ENCODE measurements at regions not wholly inside any gene's neighbourhood (a gene's known extent, or its start where the extent isn't known, plus 50 kb on each side); places are given as distances from the start of the nearest gene placed in this dataset.

DNA sequence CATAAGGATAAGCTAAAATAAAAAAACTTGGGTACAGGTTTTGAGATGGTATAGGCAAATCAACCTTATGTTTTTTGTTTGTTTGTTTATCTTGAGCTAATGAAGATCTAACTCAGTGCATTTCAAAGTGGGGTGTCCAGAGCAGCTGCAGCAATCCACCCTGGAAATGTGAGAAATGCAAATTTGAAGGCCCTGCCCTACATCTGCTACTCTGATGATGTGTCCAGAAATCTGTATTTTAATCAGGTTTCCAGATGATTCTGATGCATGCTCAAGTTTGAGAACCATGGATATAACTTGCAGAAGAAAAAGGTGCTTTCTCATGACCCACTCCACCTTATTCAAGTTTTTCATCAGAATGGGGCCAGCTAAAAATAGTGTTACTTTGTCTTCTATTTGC lies 467.0 kb downstream of the NTRK2 start:
- dilution Hi-C loops (cut with HindIII; ENCODE audit: low sequenced_read_pairs, unreplicated experiment) = no loop called here

More for the DNA sequence above, 467.0 kb downstream of the NTRK2 start:
- Histone ChIP-seq H4K8ac (ENCODE audit: low read depth in 2 of 2, low read length in 2 of 2) (no peak overlapping the region), H3K4me3 (ENCODE audit: insufficient read depth, low read depth, low read length) (no peak overlapping the region), H3K79me1 (ENCODE audit: low read depth in 1 of 2, low read length in 2 of 2) (no peaks in the 10 kb centered on the region), H4K91ac (ENCODE audit: insufficient read depth, low read depth, low read length) (no peak overlapping the region), H3K9me1 (ENCODE audit: insufficient read depth, low read length) (no peaks in the 10 kb centered on the region), H3K4me1 (ENCODE audit: control insufficient read depth, insufficient read depth, low read length) (no peaks in the 10 kb centered on the region), H3K4ac (ENCODE audit: low read depth, low read length) (no peak overlapping the region), H2AK9ac (replicated peaks; ENCODE audit: low read depth, low read length, poor library complexity) (no peak overlapping the region), H2BK15ac (ENCODE audit: low read depth, low read length) (no peak overlapping the region), H3K9me3 (ENCODE audit: control insufficient read depth, insufficient read depth, low read length) (peaks cover 8% of the 10 kb centered on the region), H3K9ac (ENCODE audit: low read depth, low read length) (no peak overlapping the region), H2AK5ac (ENCODE audit: low read depth, low read length) (no peak overlapping the region), H3K27ac (ENCODE audit: insufficient read depth, low read length) (no peak overlapping the region), H3K23ac (ENCODE audit: low read depth, low read length) (no peak overlapping the region), H3K14ac (replicated peaks; ENCODE audit: low read depth, low read length) (no peak overlapping the region), H4K20me1 (ENCODE audit: insufficient read depth, low read length) (no peaks in the 10 kb centered on the region), H3K36me3 (ENCODE audit: control insufficient read depth, insufficient read depth, low read length) (no peaks in the 10 kb centered on the region), H2BK5ac (ENCODE audit: low read depth, low read length, poor library complexity, severe bottlenecking) (no peak overlapping the region), H2AFZ (replicated peaks; ENCODE audit: low read length, poor library complexity) (no peak overlapping the region), H4K5ac (ENCODE audit: low read depth, low read length) (no peak overlapping the region), H3K4me2 (ENCODE audit: low read depth, low read length) (no peak overlapping the region), H3K27me3 (ENCODE audit: control insufficient read depth, insufficient read depth, low read length) (no peaks in the 10 kb centered on the region), H3K56ac (ENCODE audit: extremely low read depth, insufficient read depth, low read length) (no peak overlapping the region), H2BK20ac (ENCODE audit: low read depth, low read length) (no peak overlapping the region), H2BK120ac (ENCODE audit: low read depth, low read length) (no peak overlapping the region), H3K18ac (ENCODE audit: low read depth, low read length) (no peak overlapping the region)
- ChIA-PET POLR2A (ENCODE audit: unreplicated experiment) (no interaction called here), CTCF (no interaction called here)
- in situ Hi-C loops (cut with MboI; ENCODE audit: low sequenced_read_pairs) (no loop called here), intact Hi-C loops (cut with micrococcal nuclease) (no loop called here)
- BruUV-seq (replicated peaks) = no TSS peak
- DNase-seq (no peak), ATAC-seq (ENCODE audit: low read depth) (no peak)
- TF ChIP-seq, protein P1, sequence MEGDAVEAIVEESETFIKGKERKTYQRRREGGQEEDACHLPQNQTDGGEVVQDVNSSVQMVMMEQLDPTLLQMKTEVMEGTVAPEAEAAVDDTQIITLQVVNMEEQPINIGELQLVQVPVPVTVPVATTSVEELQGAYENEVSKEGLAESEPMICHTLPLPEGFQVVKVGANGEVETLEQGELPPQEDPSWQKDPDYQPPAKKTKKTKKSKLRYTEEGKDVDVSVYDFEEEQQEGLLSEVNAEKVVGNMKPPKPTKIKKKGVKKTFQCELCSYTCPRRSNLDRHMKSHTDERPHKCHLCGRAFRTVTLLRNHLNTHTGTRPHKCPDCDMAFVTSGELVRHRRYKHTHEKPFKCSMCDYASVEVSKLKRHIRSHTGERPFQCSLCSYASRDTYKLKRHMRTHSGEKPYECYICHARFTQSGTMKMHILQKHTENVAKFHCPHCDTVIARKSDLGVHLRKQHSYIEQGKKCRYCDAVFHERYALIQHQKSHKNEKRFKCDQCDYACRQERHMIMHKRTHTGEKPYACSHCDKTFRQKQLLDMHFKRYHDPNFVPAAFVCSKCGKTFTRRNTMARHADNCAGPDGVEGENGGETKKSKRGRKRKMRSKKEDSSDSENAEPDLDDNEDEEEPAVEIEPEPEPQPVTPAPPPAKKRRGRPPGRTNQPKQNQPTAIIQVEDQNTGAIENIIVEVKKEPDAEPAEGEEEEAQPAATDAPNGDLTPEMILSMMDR (conservative IDR thresholded peaks at IDR 0.05; ENCODE audit: low read depth, low read length) = no peak
